Loucy (cell line): ENCODE measurements at regions not wholly inside any gene's neighbourhood (a gene's known extent, or its start where the extent isn't known, plus 50 kb on each side); places are given as distances from the start of the nearest gene placed in this dataset.

Experiments
- EZH2phosphoT487 ChIP-seq: fragments of 200-600 bp; IDR thresholded peaks from 2 replicates; pipeline ENCODE4 v1.6.1; 2018; ENCODE audit warnings: antibody characterized with exemption, mild to moderate bottlenecking, moderate library complexity, borderline replicate concordance
- TF ChIP-seq, protein P1 (sequence below): fragments of 200-600 bp; sonication (generic); conservative IDR thresholded peaks from 2 replicates; pipeline ENCODE4 v1.5.1; 2014; ENCODE audit warnings: mild to moderate bottlenecking, antibody characterized with exemption, low read length

GRCh38 chr2:41405441-41405840 lies 642.4 kb upstream of the PKDCC start:
- TF ChIP-seq, protein P1, sequence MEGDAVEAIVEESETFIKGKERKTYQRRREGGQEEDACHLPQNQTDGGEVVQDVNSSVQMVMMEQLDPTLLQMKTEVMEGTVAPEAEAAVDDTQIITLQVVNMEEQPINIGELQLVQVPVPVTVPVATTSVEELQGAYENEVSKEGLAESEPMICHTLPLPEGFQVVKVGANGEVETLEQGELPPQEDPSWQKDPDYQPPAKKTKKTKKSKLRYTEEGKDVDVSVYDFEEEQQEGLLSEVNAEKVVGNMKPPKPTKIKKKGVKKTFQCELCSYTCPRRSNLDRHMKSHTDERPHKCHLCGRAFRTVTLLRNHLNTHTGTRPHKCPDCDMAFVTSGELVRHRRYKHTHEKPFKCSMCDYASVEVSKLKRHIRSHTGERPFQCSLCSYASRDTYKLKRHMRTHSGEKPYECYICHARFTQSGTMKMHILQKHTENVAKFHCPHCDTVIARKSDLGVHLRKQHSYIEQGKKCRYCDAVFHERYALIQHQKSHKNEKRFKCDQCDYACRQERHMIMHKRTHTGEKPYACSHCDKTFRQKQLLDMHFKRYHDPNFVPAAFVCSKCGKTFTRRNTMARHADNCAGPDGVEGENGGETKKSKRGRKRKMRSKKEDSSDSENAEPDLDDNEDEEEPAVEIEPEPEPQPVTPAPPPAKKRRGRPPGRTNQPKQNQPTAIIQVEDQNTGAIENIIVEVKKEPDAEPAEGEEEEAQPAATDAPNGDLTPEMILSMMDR: no peak
- no peak for TF ChIP-seq EZH2phosphoT487
